Naive thymus-derived CD8-positive, alpha-beta T cell (primary cell): ENCODE measurements at regions not wholly inside any gene's neighbourhood (a gene's known extent, or its start where the extent isn't known, plus 50 kb on each side); places are given as distances from the start of the nearest gene placed in this dataset.

ENCODE experiments used
- ATAC-seq, 2 donors: fragments of 150-1000 bp; cut with Tn5 transposase in 1 of 2; sonication (Bioruptor Pico), chemical (Tn5 transposase) in 1 of 2; 1 replicate in 1 of 2; 2 replicates in 1 of 2; pipeline ENCODE4 v1.10.0; 2021; ENCODE audit warnings: mild to moderate bottlenecking in 2 of 2, moderate library complexity in 2 of 2
- POLR2A ChIA-PET: fragments of 350-600 bp; sonication (Branson Sonifier 250); formaldehyde crosslinking; loops from one replicate; lab custom pipeline; 2021; ENCODE audit warnings: antibody characterized with exemption; lab: Charles Lee
- DNase-seq, 10 donors: peaks; one replicate each; pipeline versions ENCODE4 v3.0.0 to v3.0.0-alpha.2; 2020 to 2022
- H3K27ac Mint-ChIP-seq, 10 donors: one replicate each; pipeline ENCODE4 v1.8.0; 2020 to 2022; ENCODE audit warnings: mild to moderate bottlenecking in 10 of 10, mixed read lengths in 10 of 10, moderate library complexity in 4 of 10, inconsistent platforms in 1 of 10
- H3K27me3 Mint-ChIP-seq, 5 donors: one replicate each; pipeline ENCODE4 v1.8.0; 2021 to 2022; ENCODE audit warnings: mixed read lengths in 5 of 5
- H3K36me3 Mint-ChIP-seq, 3 donors: one replicate each; pipeline ENCODE4 v1.8.0; 2020 to 2022; ENCODE audit warnings: mixed read lengths in 3 of 3, mild to moderate bottlenecking in 2 of 3, inconsistent platforms in 1 of 3
- H3K4me1 Mint-ChIP-seq, 4 donors: one replicate each; pipeline ENCODE4 v1.8.0; 2021 to 2022; ENCODE audit warnings: mixed read lengths in 4 of 4
- H3K4me3 Mint-ChIP-seq, 10 donors: one replicate each; pipeline ENCODE4 v1.8.0; 2020 to 2022; ENCODE audit warnings: mild to moderate bottlenecking in 10 of 10, mixed read lengths in 10 of 10, moderate library complexity in 6 of 10, inconsistent platforms in 1 of 10
- H3K9me3 Mint-ChIP-seq, 9 donors: one replicate each; pipeline ENCODE4 v1.8.0; 2020 to 2022; ENCODE audit warnings: mixed read lengths in 9 of 9, mild to moderate bottlenecking in 3 of 9, inconsistent platforms in 1 of 9, moderate library complexity in 1 of 9

- no peak overlapping the region for H3K27ac Mint-ChIP-seq
- no peak overlapping the region for H3K4me3 Mint-ChIP-seq
- no peaks in the 10 kb centered on the region for H3K4me1 Mint-ChIP-seq
- no peak for ATAC-seq
- H3K27me3 Mint-ChIP-seq = no peaks in the 10 kb centered on the region
- POLR2A ChIA-PET = no interaction called here
- H3K9me3 Mint-ChIP-seq = peaks cover 0 to 5% (median 0%) of the 10 kb centered on the region in 9 donors
- H3K36me3 Mint-ChIP-seq = no peaks in the 10 kb centered on the region
- DNase-seq = no peak
Observed at GRCh38 chr3:22157848-22158247, 406.8 kb upstream of the ZNF385D start.

DNA sequence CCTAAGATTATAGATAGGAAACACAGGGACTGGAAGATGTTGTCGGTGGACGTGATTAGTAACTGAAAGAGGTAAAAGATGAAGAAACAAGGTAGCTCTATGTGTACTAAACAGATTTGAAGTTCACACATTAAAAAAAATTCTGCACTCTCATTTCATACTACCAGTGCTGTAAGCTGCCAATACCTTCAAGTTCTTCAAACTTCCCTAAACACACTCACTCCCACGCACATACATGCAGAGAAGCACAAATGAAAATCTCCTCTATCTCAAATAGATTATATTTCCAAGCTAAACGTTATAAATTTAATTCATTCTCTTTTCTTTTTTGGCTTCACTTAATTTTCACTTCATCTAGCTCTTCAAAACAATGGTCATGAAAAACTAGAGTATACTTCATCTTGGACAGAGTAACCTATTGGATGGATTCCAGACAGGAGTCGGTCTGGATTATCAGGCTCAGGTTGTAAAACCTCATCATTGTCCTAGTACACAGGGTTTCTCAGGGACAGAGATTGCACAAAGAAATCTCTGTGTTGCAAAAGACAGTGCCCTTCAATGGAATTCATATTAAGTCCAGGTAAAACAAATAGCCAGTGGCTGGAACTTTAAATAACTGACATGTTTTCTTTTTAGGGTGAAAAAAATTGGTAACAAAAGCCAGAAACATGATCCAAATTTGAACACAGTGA, 408.1 kb upstream of the ZNF385D start:
- no peak overlapping the region for H3K27ac Mint-ChIP-seq
- H3K9me3 Mint-ChIP-seq = peaks cover 0 to 5% (median 0%) of the 10 kb centered on the region in 9 donors
- no peak for ATAC-seq
- no peaks in the 10 kb centered on the region for H3K4me1 Mint-ChIP-seq
- no peaks in the 10 kb centered on the region for H3K27me3 Mint-ChIP-seq
- no peaks in the 10 kb centered on the region for H3K36me3 Mint-ChIP-seq
- no peak overlapping the region for H3K4me3 Mint-ChIP-seq
- POLR2A ChIA-PET = no interaction called here
- no peak for DNase-seq

DNA sequence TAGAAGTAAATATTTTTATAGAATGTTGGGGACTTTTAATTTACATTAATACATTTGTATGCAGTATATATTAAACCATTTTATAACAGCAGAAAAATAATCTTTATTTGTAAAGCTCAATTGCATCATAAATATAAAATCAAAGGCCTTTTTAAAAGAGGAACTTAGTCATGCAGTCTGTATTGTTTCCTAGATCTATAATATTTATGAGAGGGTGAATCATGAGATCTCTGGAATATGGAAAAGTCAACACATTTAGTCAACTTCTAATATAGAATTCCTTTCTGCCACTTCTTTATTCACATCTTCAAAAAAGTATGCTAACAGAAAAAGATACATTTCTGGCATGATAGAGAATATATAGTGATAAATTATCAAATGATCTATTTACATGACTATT, 410.3 kb upstream of the ZNF385D start:
- POLR2A ChIA-PET = no interaction called here

DNA sequence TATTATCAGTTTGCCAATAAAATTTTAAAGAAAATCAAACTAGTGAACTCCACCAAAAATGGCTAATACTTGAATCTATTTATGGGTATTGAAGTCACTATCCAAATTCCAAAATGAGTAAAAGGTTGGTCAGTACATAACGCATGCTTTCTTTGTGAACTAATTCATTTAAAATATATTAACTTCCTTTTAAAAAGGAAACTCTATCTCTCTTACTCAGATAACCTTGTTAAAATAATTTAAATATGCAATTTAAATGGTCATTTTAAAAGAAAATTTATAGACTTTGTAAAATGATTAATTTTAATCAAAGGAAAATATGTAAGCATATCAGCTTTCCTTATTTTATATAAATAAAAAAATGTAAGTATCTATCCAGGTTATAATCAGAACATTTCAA, 419.4 kb upstream of the ZNF385D start:
- H3K4me1 Mint-ChIP-seq = no peaks in the 10 kb centered on the region
- H3K9me3 Mint-ChIP-seq = peaks cover 0 to 11% (median 0%) of the 10 kb centered on the region in 9 donors
- no peaks in the 10 kb centered on the region for H3K36me3 Mint-ChIP-seq
- POLR2A ChIA-PET = no interaction called here
- no peak for DNase-seq
- H3K27ac Mint-ChIP-seq = no peak overlapping the region
- H3K4me3 Mint-ChIP-seq = no peak overlapping the region
- no peaks in the 10 kb centered on the region for H3K27me3 Mint-ChIP-seq
- no peak for ATAC-seq

More for the DNA sequence above, 410.3 kb upstream of the ZNF385D start:
- ATAC-seq (no peak), DNase-seq (no peak)
- H3K4me3 Mint-ChIP-seq = no peak overlapping the region
- no peaks in the 10 kb centered on the region for H3K4me1 Mint-ChIP-seq
- peaks cover 0 to 5% (median 0%) of the 10 kb centered on the region in 9 donors for H3K9me3 Mint-ChIP-seq
- H3K27ac Mint-ChIP-seq = no peak overlapping the region
- H3K36me3 Mint-ChIP-seq = no peaks in the 10 kb centered on the region
- H3K27me3 Mint-ChIP-seq = no peaks in the 10 kb centered on the region

DNA sequence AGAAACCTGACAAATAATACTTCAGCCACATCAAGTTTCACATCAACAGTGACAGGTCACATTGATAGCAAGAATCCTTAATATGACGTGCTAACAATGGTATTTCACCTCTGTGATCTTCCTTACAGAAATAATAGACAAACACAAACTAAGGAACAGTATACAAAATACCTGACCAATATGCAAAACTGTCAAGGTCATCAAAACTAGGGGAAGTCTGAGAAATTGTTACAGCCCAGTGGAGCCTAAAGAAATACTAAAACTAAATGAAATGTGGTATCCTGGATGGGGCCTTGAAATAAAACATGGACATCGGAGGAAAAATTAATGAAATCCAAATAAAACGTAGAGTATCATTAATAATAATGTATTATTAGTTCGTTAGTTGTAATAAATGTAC, 422.0 kb upstream of the ZNF385D start:
- no peak overlapping the region for H3K27ac Mint-ChIP-seq
- no peaks in the 10 kb centered on the region for H3K4me1 Mint-ChIP-seq
- no peak overlapping the region for H3K4me3 Mint-ChIP-seq
- no peaks in the 10 kb centered on the region for H3K36me3 Mint-ChIP-seq
- POLR2A ChIA-PET = no interaction called here
- ATAC-seq = no peak
- no peak for DNase-seq
- H3K9me3 Mint-ChIP-seq = peaks cover 0 to 3% (median 0%) of the 10 kb centered on the region in 9 donors
- H3K27me3 Mint-ChIP-seq = no peaks in the 10 kb centered on the region

DNA sequence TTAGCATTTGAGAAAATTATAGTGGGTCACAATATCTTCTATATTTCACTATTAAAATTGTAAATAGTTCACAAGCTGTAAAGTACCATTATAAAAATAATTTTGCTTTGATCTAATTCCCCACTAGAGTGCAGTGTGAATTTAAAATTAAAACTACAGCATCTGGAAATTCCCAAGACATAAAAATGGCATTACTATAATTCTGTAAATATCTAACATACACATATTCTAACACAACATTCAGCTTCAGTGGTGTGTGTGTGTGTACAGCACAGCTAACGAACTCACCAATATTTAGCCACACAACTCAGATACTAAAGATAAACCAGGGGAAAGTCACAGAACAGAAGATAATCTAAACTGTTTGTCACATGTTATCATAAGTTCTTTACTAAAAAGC, 424.9 kb upstream of the ZNF385D start:
- Mint-ChIP-seq H3K4me1 (no peaks in the 10 kb centered on the region), H3K27ac (no peak overlapping the region), H3K9me3 (peaks cover 0 to 5% (median 0%) of the 10 kb centered on the region in 9 donors), H3K36me3 (no peaks in the 10 kb centered on the region), H3K27me3 (no peaks in the 10 kb centered on the region), H3K4me3 (no peak overlapping the region)
- POLR2A ChIA-PET = no interaction called here
- DNase-seq (no peak), ATAC-seq (no peak)

DNA sequence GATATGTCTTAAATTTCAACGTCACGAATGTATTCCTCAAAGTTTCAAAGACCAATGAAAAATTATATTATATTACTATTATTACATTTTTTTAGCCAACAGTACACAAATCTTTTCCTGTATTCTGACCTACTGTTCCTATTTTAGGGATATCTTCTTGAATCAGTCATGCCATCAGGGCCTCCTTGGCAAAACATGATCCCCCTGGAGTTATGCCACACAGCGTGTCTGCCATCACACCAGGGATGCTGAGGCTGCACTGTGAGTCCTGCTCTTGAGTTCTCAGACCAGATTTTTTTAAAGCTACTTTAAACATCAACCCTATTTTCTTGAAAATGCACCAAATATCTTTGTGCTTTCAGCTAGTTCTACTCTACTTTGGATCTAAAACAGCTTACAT, 425.9 kb upstream of the ZNF385D start:
- no peak overlapping the region for H3K4me3 Mint-ChIP-seq

DNA sequence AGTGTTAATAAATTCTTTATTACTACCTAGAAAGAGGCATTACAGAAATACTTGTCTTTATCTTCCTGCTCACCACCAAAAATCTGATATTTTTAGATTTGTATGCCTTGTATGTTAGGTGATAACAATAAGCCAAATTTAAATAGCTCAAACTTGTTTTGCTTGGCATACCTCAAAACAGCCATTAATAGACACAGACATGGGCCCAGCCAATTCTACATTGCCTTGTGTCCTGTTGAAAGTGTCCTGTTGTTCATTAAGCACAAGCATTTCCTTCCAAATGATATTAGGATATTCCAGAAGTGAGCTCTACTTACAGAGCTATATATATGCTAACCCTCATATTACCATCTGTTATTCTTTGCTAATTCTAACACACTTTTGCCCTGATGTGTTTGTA, 438.6 kb upstream of the ZNF385D start:
- Mint-ChIP-seq H3K9me3 (peaks cover 0 to 11% (median 0%) of the 10 kb centered on the region in 9 donors), H3K27me3 (no peaks in the 10 kb centered on the region), H3K27ac (no peak overlapping the region), H3K36me3 (no peaks in the 10 kb centered on the region), H3K4me1 (no peaks in the 10 kb centered on the region), H3K4me3 (no peak overlapping the region)
- DNase-seq = no peak
- no peak for ATAC-seq
- POLR2A ChIA-PET = no interaction called here

More for the DNA sequence above, 425.9 kb upstream of the ZNF385D start:
- H3K4me1 Mint-ChIP-seq = no peaks in the 10 kb centered on the region
- ATAC-seq = no peak
- POLR2A ChIA-PET = no interaction called here
- peaks cover 0 to 5% (median 0%) of the 10 kb centered on the region in 9 donors for H3K9me3 Mint-ChIP-seq
- H3K27ac Mint-ChIP-seq = no peak overlapping the region
- DNase-seq = no peak
- H3K27me3 Mint-ChIP-seq = no peaks in the 10 kb centered on the region
- H3K36me3 Mint-ChIP-seq = no peaks in the 10 kb centered on the region

DNA sequence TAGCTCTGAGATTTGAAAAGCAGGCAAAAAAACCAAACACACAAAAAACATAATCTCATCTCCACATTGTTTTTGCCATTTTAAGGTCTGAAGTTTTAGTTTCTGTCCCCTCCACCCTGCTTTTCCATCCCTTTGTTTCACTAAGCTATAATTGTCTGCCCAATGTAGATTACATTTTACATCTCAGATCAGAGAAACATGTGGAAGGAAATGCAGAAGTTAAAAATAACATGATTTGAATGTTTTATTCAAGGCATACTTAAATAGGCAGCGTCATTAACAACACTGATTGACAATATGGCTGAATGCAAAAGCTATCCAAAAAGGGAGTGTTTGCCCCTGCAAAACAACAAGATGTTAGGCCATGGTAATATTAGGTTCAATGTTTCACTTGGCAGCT, 448.1 kb upstream of the ZNF385D start:
- no peaks in the 10 kb centered on the region for H3K36me3 Mint-ChIP-seq
- H3K9me3 Mint-ChIP-seq = peaks cover 0 to 13% (median 4%) of the 10 kb centered on the region in 9 donors
- H3K4me1 Mint-ChIP-seq = no peaks in the 10 kb centered on the region
- DNase-seq = no peak
- H3K27me3 Mint-ChIP-seq = peaks cover 0 to 8% (median 0%) of the 10 kb centered on the region in 5 donors
- POLR2A ChIA-PET = no interaction called here
- ATAC-seq = no peak
- no peak overlapping the region for H3K4me3 Mint-ChIP-seq
- H3K27ac Mint-ChIP-seq = no peak overlapping the region

- peaks cover 0 to 13% (median 2%) of the 10 kb centered on the region in 9 donors for H3K9me3 Mint-ChIP-seq
- ATAC-seq = no peak
- H3K36me3 Mint-ChIP-seq = no peaks in the 10 kb centered on the region
- no peaks in the 10 kb centered on the region for H3K4me1 Mint-ChIP-seq
- H3K4me3 Mint-ChIP-seq = no peak overlapping the region
- H3K27ac Mint-ChIP-seq = no peak overlapping the region
- POLR2A ChIA-PET = no interaction called here
- H3K27me3 Mint-ChIP-seq = no peaks in the 10 kb centered on the region
- DNase-seq = no peak
Observed at GRCh38 chr3:22208844-22209243, 457.8 kb upstream of the ZNF385D start.

- peaks cover 0 to 12% (median 2%) of the 10 kb centered on the region in 9 donors for H3K9me3 Mint-ChIP-seq
- H3K36me3 Mint-ChIP-seq = no peaks in the 10 kb centered on the region
- H3K4me1 Mint-ChIP-seq = no peaks in the 10 kb centered on the region
- no peaks in the 10 kb centered on the region for H3K27me3 Mint-ChIP-seq
- DNase-seq (no peak), ATAC-seq (no peak)
- no peak overlapping the region for H3K4me3 Mint-ChIP-seq
- no peak overlapping the region for H3K27ac Mint-ChIP-seq
- POLR2A ChIA-PET = no interaction called here
Observed at GRCh38 chr3:22209578-22209977, 458.6 kb upstream of the ZNF385D start.

- H3K27ac Mint-ChIP-seq = no peak overlapping the region
Observed at GRCh38 chr3:22210693-22211092, 459.7 kb upstream of the ZNF385D start.

GRCh38 chr3:22216601-22217000, 465.6 kb upstream of the ZNF385D start:
- DNase-seq (no peak), ATAC-seq (no peak)
- Mint-ChIP-seq H3K27ac (no peak overlapping the region), H3K4me3 (no peak overlapping the region), H3K27me3 (peaks cover 0 to 1% (median 0%) of the 10 kb centered on the region in 5 donors), H3K36me3 (no peaks in the 10 kb centered on the region), H3K9me3 (peaks cover 0 to 16% (median 4%) of the 10 kb centered on the region in 9 donors), H3K4me1 (no peaks in the 10 kb centered on the region)
- POLR2A ChIA-PET = no interaction called here

More at GRCh38 chr3:22210693-22211092, 459.7 kb upstream of the ZNF385D start:
- POLR2A ChIA-PET = no interaction called here
- H3K9me3 Mint-ChIP-seq = peaks cover 0 to 12% (median 4%) of the 10 kb centered on the region in 9 donors
- ATAC-seq (no peak), DNase-seq (no peak)
- no peaks in the 10 kb centered on the region for H3K4me1 Mint-ChIP-seq
- no peak overlapping the region for H3K4me3 Mint-ChIP-seq
- no peaks in the 10 kb centered on the region for H3K36me3 Mint-ChIP-seq
- no peaks in the 10 kb centered on the region for H3K27me3 Mint-ChIP-seq

DNA sequence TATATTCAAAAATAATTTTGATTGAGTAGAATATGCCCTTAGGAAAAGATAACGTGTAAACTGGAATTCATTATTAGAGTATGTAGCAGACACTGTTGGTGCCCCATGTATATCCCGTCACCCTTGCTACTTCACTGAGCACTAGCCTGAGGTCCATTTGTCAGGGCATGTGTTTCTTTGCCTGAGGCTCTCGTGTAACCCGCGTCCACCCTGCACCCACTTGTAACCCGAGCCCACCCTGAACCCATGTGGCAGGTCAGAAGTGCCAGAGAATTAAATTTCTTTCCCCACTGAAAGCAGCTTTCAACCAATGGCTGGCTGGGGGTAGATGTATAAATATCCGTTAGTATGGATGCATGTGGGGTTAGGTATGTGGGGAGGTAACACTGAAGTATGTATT, 474.2 kb upstream of the ZNF385D start:
- Mint-ChIP-seq H3K9me3 (peaks cover 0 to 7% (median 1%) of the 10 kb centered on the region in 9 donors), H3K27me3 (no peaks in the 10 kb centered on the region), H3K4me1 (no peaks in the 10 kb centered on the region), H3K4me3 (no peak overlapping the region), H3K27ac (no peak overlapping the region), H3K36me3 (no peaks in the 10 kb centered on the region)
- POLR2A ChIA-PET = no interaction called here
- ATAC-seq (no peak), DNase-seq (no peak)
